NB4 (cell line): ENCODE measurements at regions not wholly inside any gene's neighbourhood (a gene's known extent, or its start where the extent isn't known, plus 50 kb on each side); places are given as distances from the start of the nearest gene placed in this dataset.

Experiments used
- DNase-seq: peaks from one replicate; pipeline ENCODE4 v3.0.0; 2010; ENCODE audit warnings: low read depth
- H3K4me3 ChIP-seq: one replicate; pipeline ENCODE4 v1.5.1; 2011; ENCODE audit warnings: mild to moderate bottlenecking, low read depth, low read length, moderate library complexity
- MAX ChIP-seq: IDR thresholded peaks from 2 replicates; pipeline ENCODE4 v1.6.1; 2011; ENCODE audit warnings: low read depth, low read length
- MYC ChIP-seq: IDR thresholded peaks from 2 replicates; pipeline ENCODE4 v1.6.1; 2011; ENCODE audit warnings: low read depth, low read length
- POLR2A ChIP-seq: IDR thresholded peaks from 2 replicates; pipeline ENCODE4 v1.6.1; 2011; ENCODE audit warnings: mild to moderate bottlenecking; ENCODE audit not compliant: insufficient read length; ENCODE audit errors: extremely low read depth
- TF ChIP-seq, protein P1 (sequence below): IDR thresholded peaks from one replicate; pipeline ENCODE4 v1.5.1; 2012; ENCODE audit warnings: low read depth, low read length

- no peak for TF ChIP-seq POLR2A
- TF ChIP-seq, protein P1, sequence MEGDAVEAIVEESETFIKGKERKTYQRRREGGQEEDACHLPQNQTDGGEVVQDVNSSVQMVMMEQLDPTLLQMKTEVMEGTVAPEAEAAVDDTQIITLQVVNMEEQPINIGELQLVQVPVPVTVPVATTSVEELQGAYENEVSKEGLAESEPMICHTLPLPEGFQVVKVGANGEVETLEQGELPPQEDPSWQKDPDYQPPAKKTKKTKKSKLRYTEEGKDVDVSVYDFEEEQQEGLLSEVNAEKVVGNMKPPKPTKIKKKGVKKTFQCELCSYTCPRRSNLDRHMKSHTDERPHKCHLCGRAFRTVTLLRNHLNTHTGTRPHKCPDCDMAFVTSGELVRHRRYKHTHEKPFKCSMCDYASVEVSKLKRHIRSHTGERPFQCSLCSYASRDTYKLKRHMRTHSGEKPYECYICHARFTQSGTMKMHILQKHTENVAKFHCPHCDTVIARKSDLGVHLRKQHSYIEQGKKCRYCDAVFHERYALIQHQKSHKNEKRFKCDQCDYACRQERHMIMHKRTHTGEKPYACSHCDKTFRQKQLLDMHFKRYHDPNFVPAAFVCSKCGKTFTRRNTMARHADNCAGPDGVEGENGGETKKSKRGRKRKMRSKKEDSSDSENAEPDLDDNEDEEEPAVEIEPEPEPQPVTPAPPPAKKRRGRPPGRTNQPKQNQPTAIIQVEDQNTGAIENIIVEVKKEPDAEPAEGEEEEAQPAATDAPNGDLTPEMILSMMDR, result no peak
- TF ChIP-seq MYC, result no peak
- no peak for TF ChIP-seq MAX
- H3K4me3 ChIP-seq, result no peak overlapping the region
- no peak for DNase-seq
Measured at GRCh38 chr9:28999057-28999456, 1425.8 kb upstream of the C9orf72 start.

- no peak for DNase-seq
Measured at GRCh38 chr9:28999806-29000205, 1426.5 kb upstream of the C9orf72 start.

DNA sequence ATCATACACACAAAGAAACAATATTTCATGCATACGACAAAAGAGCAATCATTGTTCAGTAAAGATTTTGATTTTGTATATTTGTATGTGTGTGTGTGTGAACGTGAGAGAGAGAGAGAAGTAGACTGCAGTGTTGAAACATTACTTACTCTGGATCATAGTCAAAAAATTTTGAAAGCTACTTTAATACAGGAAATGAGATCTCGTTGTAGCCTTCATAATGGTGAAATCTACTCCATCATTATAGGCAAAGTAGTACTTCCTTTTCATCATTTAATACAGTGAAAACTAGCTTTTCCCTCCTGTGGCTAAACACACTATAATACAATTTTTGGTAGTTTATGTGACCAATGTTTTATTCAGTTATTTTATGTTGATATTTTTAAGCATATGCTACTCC lies 1427.7 kb upstream of the C9orf72 start:
- TF ChIP-seq MYC, result no peak
- TF ChIP-seq MAX, result no peak
- TF ChIP-seq POLR2A, result no peak
- TF ChIP-seq, protein P1, result no peak
- no peak overlapping the region for H3K4me3 ChIP-seq
- no peak for DNase-seq

More at GRCh38 chr9:28999806-29000205, 1426.5 kb upstream of the C9orf72 start:
- no peak overlapping the region for H3K4me3 ChIP-seq
- TF ChIP-seq MYC, result no peak
- TF ChIP-seq POLR2A, result no peak
- TF ChIP-seq MAX, result no peak
- TF ChIP-seq, protein P1, result no peak

GRCh38 chr9:29004988-29005387 lies 1431.7 kb upstream of the C9orf72 start:
- no peak for DNase-seq
- TF ChIP-seq POLR2A (no peak), MYC (no peak), MAX (no peak)
- TF ChIP-seq, protein P1, result no peak
- H3K4me3 ChIP-seq, result no peak overlapping the region

GRCh38 chr9:29006628-29007027 lies 1433.3 kb upstream of the C9orf72 start:
- TF ChIP-seq MAX (no peak), POLR2A (no peak), MYC (no peak)
- TF ChIP-seq, protein P1, result no peak
- no peak for DNase-seq
- no peak overlapping the region for H3K4me3 ChIP-seq

DNA sequence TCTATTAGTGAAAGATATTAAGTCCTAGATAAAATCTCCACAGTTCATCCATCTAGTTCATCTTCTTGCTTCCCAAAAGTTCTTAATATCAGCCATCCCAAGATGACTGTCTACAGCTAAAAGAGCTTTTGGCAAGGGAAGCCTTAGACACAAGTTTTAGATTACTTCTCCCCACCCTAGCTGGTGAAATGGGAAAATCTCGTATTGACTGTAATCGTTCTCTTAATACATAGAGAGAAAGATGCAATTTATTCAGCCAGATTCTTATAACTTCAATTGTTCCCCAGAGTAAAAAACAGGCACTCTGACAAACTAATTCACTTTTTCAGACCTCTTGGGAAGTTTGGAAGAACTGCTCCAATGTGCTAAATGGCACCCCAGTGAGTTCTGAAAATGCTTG lies 1439.6 kb upstream of the C9orf72 start:
- TF ChIP-seq, protein P1, result no peak
- TF ChIP-seq POLR2A (no peak), MYC (no peak), MAX (no peak)
- no peak overlapping the region for H3K4me3 ChIP-seq
- no peak for DNase-seq
